Skeletal muscle satellite cell (primary cell): ENCODE measurements at regions not wholly inside any gene's neighbourhood (a gene's known extent, or its start where the extent isn't known, plus 50 kb on each side); places are given as distances from the start of the nearest gene placed in this dataset.

Source experiments
- H3K27me3 ChIP-seq: 2 replicates; pipeline ENCODE4 v1.7.0; 2013; ENCODE audit warnings: low read length; ENCODE audit not compliant: control insufficient read depth, insufficient read depth
- H3K36me3 ChIP-seq: 2 replicates; pipeline ENCODE4 v1.7.0; 2013; ENCODE audit warnings: mild to moderate bottlenecking, control low read depth, low read length; ENCODE audit not compliant: insufficient read depth
- H3K4me1 ChIP-seq: 2 replicates; pipeline ENCODE4 v1.7.0; 2013; ENCODE audit warnings: low read length; ENCODE audit not compliant: control insufficient read depth, insufficient read depth
- H3K4me2 ChIP-seq: 2 replicates; pipeline ENCODE4 v1.7.0; 2013; ENCODE audit warnings: mild to moderate bottlenecking, low read length
- H3K4me3 ChIP-seq: 2 replicates; pipeline ENCODE4 v1.7.0; 2013; ENCODE audit warnings: low read length
- H3K9ac ChIP-seq: 2 replicates; pipeline ENCODE4 v1.7.0; 2013; ENCODE audit warnings: mild to moderate bottlenecking, low read depth, low read length, moderate library complexity
- H3K9me3 ChIP-seq: replicated peaks from 2 replicates; pipeline ENCODE4 v1.7.0; 2013; ENCODE audit warnings: mild to moderate bottlenecking, control low read depth, low read length

- Histone ChIP-seq H3K27me3 (no peaks in the 10 kb centered on the region), H3K4me1 (no peaks in the 10 kb centered on the region), H3K9ac (no peak overlapping the region), H3K4me2 (no peak overlapping the region), H3K9me3 (no peaks in the 10 kb centered on the region), H3K36me3 (no peaks in the 10 kb centered on the region), H3K4me3 (no peak overlapping the region)
These were observed 335.0 kb upstream of the TRIB2 start for GRCh38 chr2:12381543-12382325.

- H3K36me3 ChIP-seq: no peaks in the 10 kb centered on the region
- H3K9me3 ChIP-seq: no peaks in the 10 kb centered on the region
- H3K27me3 ChIP-seq: no peaks in the 10 kb centered on the region
- no peaks in the 10 kb centered on the region for H3K4me1 ChIP-seq
- no peak overlapping the region for H3K4me3 ChIP-seq
- no peak overlapping the region for H3K9ac ChIP-seq
- H3K4me2 ChIP-seq: no peak overlapping the region
These were observed 334.4 kb upstream of the TRIB2 start for GRCh38 chr2:12382366-12382765.

- H3K27me3 ChIP-seq: no peaks in the 10 kb centered on the region
- H3K9me3 ChIP-seq: no peaks in the 10 kb centered on the region
- no peaks in the 10 kb centered on the region for H3K36me3 ChIP-seq
- no peaks in the 10 kb centered on the region for H3K4me1 ChIP-seq
- H3K4me2 ChIP-seq: no peak overlapping the region
- H3K9ac ChIP-seq: no peak overlapping the region
- H3K4me3 ChIP-seq: no peak overlapping the region
These were observed 327.2 kb upstream of the TRIB2 start for GRCh38 chr2:12389344-12390045.

GRCh38 chr2:12391116-12391515, 325.6 kb upstream of the TRIB2 start:
- H3K9ac ChIP-seq: no peak overlapping the region
- H3K4me3 ChIP-seq: no peak overlapping the region
- H3K27me3 ChIP-seq: no peaks in the 10 kb centered on the region
- no peaks in the 10 kb centered on the region for H3K36me3 ChIP-seq
- H3K4me2 ChIP-seq: no peak overlapping the region
- no peaks in the 10 kb centered on the region for H3K9me3 ChIP-seq
- no peaks in the 10 kb centered on the region for H3K4me1 ChIP-seq

GRCh38 chr2:12396699-12397098, 320.0 kb upstream of the TRIB2 start:
- no peak overlapping the region for H3K4me3 ChIP-seq
- H3K4me2 ChIP-seq: no peak overlapping the region
- H3K36me3 ChIP-seq: no peaks in the 10 kb centered on the region
- H3K9me3 ChIP-seq: no peaks in the 10 kb centered on the region
- no peaks in the 10 kb centered on the region for H3K27me3 ChIP-seq
- H3K4me1 ChIP-seq: no peaks in the 10 kb centered on the region
- no peak overlapping the region for H3K9ac ChIP-seq

GRCh38 chr2:12397854-12398253, 318.9 kb upstream of the TRIB2 start:
- Histone ChIP-seq H3K27me3 (no peaks in the 10 kb centered on the region), H3K9me3 (no peaks in the 10 kb centered on the region), H3K36me3 (no peaks in the 10 kb centered on the region), H3K9ac (no peak overlapping the region), H3K4me3 (no peak overlapping the region), H3K4me2 (no peak overlapping the region), H3K4me1 (no peaks in the 10 kb centered on the region)

- H3K4me1 ChIP-seq: no peaks in the 10 kb centered on the region
- no peaks in the 10 kb centered on the region for H3K36me3 ChIP-seq
- no peak overlapping the region for H3K4me3 ChIP-seq
- no peak overlapping the region for H3K4me2 ChIP-seq
- no peak overlapping the region for H3K9ac ChIP-seq
- no peaks in the 10 kb centered on the region for H3K27me3 ChIP-seq
- H3K9me3 ChIP-seq: no peaks in the 10 kb centered on the region
These were observed 317.5 kb upstream of the TRIB2 start for GRCh38 chr2:12399240-12399639.

GRCh38 chr2:12400543-12400942, 316.2 kb upstream of the TRIB2 start:
- Histone ChIP-seq H3K9ac (no peak overlapping the region), H3K27me3 (no peaks in the 10 kb centered on the region), H3K4me2 (no peak overlapping the region), H3K4me1 (no peaks in the 10 kb centered on the region), H3K9me3 (no peaks in the 10 kb centered on the region), H3K36me3 (no peaks in the 10 kb centered on the region), H3K4me3 (no peak overlapping the region)

- Histone ChIP-seq H3K4me1 (no peaks in the 10 kb centered on the region), H3K36me3 (no peaks in the 10 kb centered on the region), H3K9ac (no peak overlapping the region), H3K27me3 (no peaks in the 10 kb centered on the region), H3K4me2 (no peak overlapping the region), H3K9me3 (no peaks in the 10 kb centered on the region), H3K4me3 (no peak overlapping the region)
These were observed 314.1 kb upstream of the TRIB2 start for GRCh38 chr2:12402440-12403139.

- Histone ChIP-seq H3K4me1 (no peaks in the 10 kb centered on the region), H3K4me3 (no peak overlapping the region), H3K27me3 (no peaks in the 10 kb centered on the region), H3K9me3 (no peaks in the 10 kb centered on the region), H3K9ac (no peak overlapping the region), H3K4me2 (no peak overlapping the region), H3K36me3 (no peaks in the 10 kb centered on the region)
These were observed 312.2 kb upstream of the TRIB2 start for GRCh38 chr2:12404497-12404896.

- Histone ChIP-seq H3K36me3 (no peaks in the 10 kb centered on the region), H3K4me1 (no peaks in the 10 kb centered on the region), H3K4me3 (no peak overlapping the region), H3K9ac (no peak overlapping the region), H3K4me2 (no peak overlapping the region), H3K9me3 (no peaks in the 10 kb centered on the region), H3K27me3 (no peaks in the 10 kb centered on the region)
These were observed 309.6 kb upstream of the TRIB2 start for GRCh38 chr2:12407160-12407559.
